Left lung (tissue), 4 donors: ENCODE measurements at regions not wholly inside any gene's neighbourhood (a gene's known extent, or its start where the extent isn't known, plus 50 kb on each side); places are given as distances from the start of the nearest gene placed in this dataset.
A peak's percentile ranks its signal among the peaks of the same experiment; 100 is the strongest.

Experiments used
- ATAC-seq: fragments of 200-7000 bp; cut with Tn5 transposase; one replicate; pipeline ENCODE4 v1.9.1; 2020; ENCODE audit warnings: moderate library complexity
- DNase-seq, 4 donors: peaks; one replicate each; pipeline ENCODE4 v3.0.0-alpha.2; 2013 to 2020
- H3K27ac ChIP-seq, 2 donors: fragments of 200-600 bp; sonication (generic) in 1 of 2; one replicate each; pipeline versions ENCODE4 v1.5.0 to v1.8.0; 2020 to 2021
- H3K27me3 ChIP-seq, 2 donors: fragments of 200-600 bp; sonication (generic) in 1 of 2; one replicate each; pipeline versions ENCODE4 v1.5.0 to v1.8.0; 2020 to 2021
- H3K36me3 ChIP-seq, 2 donors: fragments of 200-600 bp; sonication (generic) in 1 of 2; one replicate each; pipeline versions ENCODE4 v1.5.0 to v1.8.0; 2020 to 2021
- H3K4me1 ChIP-seq, 2 donors: fragments of 200-600 bp; one replicate each; pipeline ENCODE4 v1.8.0; 2021
- H3K4me3 ChIP-seq, 2 donors: fragments of 200-600 bp; sonication (generic) in 1 of 2; one replicate each; pipeline versions ENCODE4 v1.5.0 to v1.8.0; 2020 to 2021; ENCODE audit warnings: mild to moderate bottlenecking in 1 of 2
- H3K9me3 ChIP-seq, 2 donors: fragments of 200-600 bp; sonication (generic) in 1 of 2; one replicate each; pipeline versions ENCODE4 v1.5.0 to v1.8.0; 2020 to 2021
- intact Hi-C, 2 donors: fragments of 100-400 bp; cut with DNase I; formaldehyde crosslinking; loops; one replicate each; pipeline versions ENCODE4 v1.11.2 to v1.14.2; 2022
- TF ChIP-seq, protein P1 (sequence below), 2 donors: fragments of 200-600 bp; sonication (generic) in 1 of 2; IDR thresholded peaks; one replicate each; pipeline versions ENCODE4 v1.5.0 to v1.8.0; 2021; ENCODE audit warnings: antibody characterized with exemption in 2 of 2
- donor health status: DM: no; HTN: yes; CAD: no.
- donor health status: DM: no; HTN: no; CAD: no.

DNA sequence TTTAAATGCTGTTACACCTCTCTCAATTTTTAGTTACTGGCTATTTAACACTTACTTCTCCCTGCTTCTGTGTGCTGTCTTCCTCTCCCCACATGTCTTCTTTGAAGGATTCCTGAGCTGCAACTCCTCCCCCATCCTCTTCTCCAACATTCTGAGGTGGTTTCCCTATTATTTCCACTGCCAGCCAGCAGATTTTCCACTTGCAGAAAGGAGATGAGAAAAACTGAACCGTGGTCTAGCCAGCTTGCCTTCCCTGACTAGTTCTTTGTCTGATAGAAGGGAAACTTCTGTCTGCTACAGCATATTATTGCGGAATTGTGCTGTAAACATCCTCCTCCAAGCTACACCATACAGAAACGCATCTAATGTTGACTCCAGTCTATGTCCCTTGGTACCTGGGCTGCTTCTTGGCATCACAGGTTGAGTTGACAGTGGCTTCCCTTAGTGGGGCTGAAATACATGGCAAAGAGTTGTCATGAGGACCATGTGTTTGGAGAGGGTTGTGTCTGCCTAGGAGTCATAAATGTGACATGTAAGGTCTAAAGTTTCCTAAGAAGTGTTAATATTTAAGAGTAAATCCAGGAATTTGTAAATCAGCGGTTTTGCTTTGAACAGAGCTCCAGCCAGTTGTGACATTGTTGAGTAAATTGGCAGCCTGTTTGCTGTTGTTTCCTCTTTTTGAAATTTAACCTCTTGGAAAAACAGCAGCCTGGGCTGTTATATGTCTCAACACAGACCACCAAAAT lies 68.3 kb upstream of the RND3 start:
- no peak overlapping the region for H3K27ac ChIP-seq
- intact Hi-C loops: no loop called here
- TF ChIP-seq, protein P1, sequence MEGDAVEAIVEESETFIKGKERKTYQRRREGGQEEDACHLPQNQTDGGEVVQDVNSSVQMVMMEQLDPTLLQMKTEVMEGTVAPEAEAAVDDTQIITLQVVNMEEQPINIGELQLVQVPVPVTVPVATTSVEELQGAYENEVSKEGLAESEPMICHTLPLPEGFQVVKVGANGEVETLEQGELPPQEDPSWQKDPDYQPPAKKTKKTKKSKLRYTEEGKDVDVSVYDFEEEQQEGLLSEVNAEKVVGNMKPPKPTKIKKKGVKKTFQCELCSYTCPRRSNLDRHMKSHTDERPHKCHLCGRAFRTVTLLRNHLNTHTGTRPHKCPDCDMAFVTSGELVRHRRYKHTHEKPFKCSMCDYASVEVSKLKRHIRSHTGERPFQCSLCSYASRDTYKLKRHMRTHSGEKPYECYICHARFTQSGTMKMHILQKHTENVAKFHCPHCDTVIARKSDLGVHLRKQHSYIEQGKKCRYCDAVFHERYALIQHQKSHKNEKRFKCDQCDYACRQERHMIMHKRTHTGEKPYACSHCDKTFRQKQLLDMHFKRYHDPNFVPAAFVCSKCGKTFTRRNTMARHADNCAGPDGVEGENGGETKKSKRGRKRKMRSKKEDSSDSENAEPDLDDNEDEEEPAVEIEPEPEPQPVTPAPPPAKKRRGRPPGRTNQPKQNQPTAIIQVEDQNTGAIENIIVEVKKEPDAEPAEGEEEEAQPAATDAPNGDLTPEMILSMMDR (IDR thresholded peaks at IDR 0.05): no peak

DNA sequence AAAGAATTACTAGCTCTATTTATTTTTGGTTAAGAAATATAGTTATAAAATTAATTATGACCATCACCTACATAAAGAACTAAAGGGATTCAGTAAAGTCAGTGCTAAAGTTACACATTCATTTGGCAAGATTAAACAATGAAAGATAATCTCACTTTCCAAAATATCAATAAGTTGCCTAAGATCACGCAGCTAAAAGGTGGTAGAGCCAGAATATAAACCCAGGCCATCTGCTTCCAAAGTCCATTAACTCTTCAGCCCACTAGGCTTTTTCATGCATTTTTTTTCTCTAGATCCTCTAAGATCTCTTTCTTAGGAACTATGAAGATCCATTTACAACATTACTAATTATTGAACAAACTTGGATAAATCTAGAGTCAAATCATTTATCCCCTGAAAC lies 66.6 kb upstream of the RND3 start:
- no peaks in the 10 kb centered on the region for H3K27me3 ChIP-seq
- H3K4me3 ChIP-seq: no peak overlapping the region
- H3K9me3 ChIP-seq: no peaks in the 10 kb centered on the region
- TF ChIP-seq, protein P1 (IDR thresholded peaks at IDR 0.05): no peak
- H3K36me3 ChIP-seq: no peaks in the 10 kb centered on the region
- H3K4me1 ChIP-seq: no peaks in the 10 kb centered on the region
- no peak for DNase-seq
- no peak for ATAC-seq
- no peak overlapping the region for H3K27ac ChIP-seq
- intact Hi-C loops: no loop called here

More for the DNA sequence above, 68.3 kb upstream of the RND3 start:
- H3K27me3 ChIP-seq: no peaks in the 10 kb centered on the region
- H3K4me3 ChIP-seq: no peak overlapping the region
- H3K4me1 ChIP-seq: no peaks in the 10 kb centered on the region
- no peaks in the 10 kb centered on the region for H3K9me3 ChIP-seq
- ATAC-seq: no peak
- H3K36me3 ChIP-seq: no peaks in the 10 kb centered on the region
- DNase-seq: no peak

DNA sequence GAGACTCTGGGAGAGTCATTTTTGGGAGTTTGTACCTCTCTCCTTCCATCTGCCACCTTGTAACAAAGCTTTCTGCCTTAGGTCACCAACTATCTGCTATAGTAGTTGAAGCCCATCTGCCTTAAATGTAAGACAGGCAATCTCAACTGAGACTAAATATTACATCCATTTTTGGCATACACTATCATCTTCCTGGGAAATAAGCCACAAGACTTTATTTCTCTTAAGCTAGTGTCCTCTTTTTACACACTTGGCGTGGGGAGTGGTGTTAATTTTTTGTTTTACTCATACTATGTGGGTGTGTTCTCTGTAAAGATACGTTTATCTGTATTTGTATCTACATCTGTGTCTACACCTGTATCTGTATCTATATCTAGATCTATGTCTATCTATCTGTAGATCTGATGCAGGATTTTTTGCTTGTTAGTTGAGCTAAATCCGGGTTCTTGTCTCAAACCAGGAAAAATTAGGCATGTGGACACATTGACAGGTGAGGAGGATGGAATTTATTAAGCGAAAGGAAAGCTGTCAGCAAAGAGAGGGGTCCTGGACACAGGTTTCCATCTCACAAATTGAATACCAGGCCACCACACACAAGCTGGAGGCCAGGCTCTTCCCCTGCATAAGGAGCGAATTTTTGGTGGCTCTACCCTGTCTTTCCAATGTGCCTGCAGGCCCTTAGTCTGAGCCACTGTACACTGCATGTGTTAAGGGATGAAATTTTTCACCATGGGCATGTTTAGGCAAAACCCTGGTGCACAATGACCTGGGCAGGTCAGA lies 64.8 kb upstream of the RND3 start:
- no peak overlapping the region for H3K4me3 ChIP-seq
- no peak for ATAC-seq
- intact Hi-C loops: no loop called here
- TF ChIP-seq, protein P1 (IDR thresholded peaks at IDR 0.05): no peak
- H3K36me3 ChIP-seq: no peaks in the 10 kb centered on the region
- DNase-seq: no peak
- no peaks in the 10 kb centered on the region for H3K4me1 ChIP-seq
- H3K27ac ChIP-seq: no peak overlapping the region
- no peaks in the 10 kb centered on the region for H3K27me3 ChIP-seq
- H3K9me3 ChIP-seq: no peaks in the 10 kb centered on the region

DNA sequence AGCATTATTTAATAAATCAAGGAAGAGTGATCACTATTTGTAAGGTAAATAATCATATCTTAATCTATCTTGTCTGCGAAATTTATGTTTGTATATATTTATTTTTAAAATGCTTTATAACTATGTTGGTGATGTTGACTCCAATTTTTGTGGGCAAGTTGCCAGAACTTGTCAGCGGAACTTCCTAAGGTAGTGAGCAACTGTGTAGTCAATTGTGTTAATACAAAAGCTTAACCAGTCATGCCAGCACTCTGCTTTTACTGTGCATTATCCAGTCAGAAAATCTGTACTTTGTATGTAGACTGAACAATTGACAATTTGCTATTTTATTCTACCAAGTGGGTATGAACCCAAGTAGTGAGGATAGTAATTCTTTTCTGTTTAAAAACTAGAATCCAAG lies 61.9 kb upstream of the RND3 start:
- intact Hi-C loops: no loop called here

DNA sequence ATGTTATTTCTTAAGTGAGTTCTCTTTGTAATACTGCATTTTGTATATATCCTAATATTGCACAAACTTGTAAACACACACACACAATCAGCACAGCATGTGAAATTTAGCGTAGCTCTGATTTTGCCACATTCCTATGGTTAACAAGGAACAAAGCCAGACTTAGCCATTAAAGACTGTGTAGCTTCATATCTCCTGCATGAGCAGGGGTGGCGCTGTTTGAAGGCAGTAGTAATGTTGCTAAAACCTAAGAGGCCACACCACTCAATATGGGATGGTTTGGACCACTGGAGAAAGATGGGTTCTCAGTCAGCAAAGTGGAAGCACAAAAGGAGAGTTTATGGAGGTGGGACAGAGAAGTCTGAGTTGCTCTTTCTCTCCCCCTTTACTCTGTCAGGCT lies 61.1 kb upstream of the RND3 start:
- TF ChIP-seq, protein P1 (IDR thresholded peaks at IDR 0.05): peak in 1 of 2 donors; percentile 6
- no peaks in the 10 kb centered on the region for H3K9me3 ChIP-seq
- H3K36me3 ChIP-seq: no peaks in the 10 kb centered on the region
- H3K4me1 ChIP-seq: no peaks in the 10 kb centered on the region
- ATAC-seq: no peak
- DNase-seq: no peak
- H3K4me3 ChIP-seq: no peak overlapping the region
- no peak overlapping the region for H3K27ac ChIP-seq
- no peaks in the 10 kb centered on the region for H3K27me3 ChIP-seq
- intact Hi-C loops: no loop called here

More for the DNA sequence above, 61.9 kb upstream of the RND3 start:
- Histone ChIP-seq H3K4me3 (no peak overlapping the region), H3K27me3 (no peaks in the 10 kb centered on the region), H3K9me3 (no peaks in the 10 kb centered on the region), H3K36me3 (no peaks in the 10 kb centered on the region), H3K27ac (no peak overlapping the region), H3K4me1 (no peaks in the 10 kb centered on the region)
- TF ChIP-seq, protein P1 (IDR thresholded peaks at IDR 0.05): no peak
- ATAC-seq: no peak
- DNase-seq: no peak
